ENCODE measurements at regions not wholly inside any gene's neighbourhood (a gene's known extent, or its start where the extent isn't known, plus 50 kb on each side); places are given as distances from the start of the nearest gene placed in this dataset.

DNA sequence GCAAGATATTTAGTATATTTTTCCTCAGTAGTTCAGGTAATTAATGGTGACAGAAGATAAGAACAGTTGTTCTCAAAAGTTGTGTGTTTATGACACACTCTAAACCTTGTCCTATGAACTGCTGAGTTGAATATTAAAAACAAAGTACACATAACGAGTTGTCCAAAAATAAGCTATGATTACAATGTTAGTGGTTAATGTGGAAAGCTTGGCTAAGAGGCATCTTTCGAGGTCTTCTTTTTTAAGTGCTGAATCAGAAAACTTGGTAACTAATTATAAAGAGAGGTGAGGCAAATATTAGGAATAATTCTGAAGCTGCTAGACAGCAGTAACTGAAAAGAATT lies 1088.7 kb downstream of the SUCLG1 start:
- no peaks in the 10 kb centered on the region for H3K4me1 ChIP-seq
- no peaks in the 10 kb centered on the region for H3K27me3 ChIP-seq (ENCODE audit: low read depth)
- no peak overlapping the region for H3K27ac ChIP-seq
- H3K4me3 ChIP-seq, result no peak overlapping the region
- no peaks in the 10 kb centered on the region for H3K36me3 ChIP-seq
- TF ChIP-seq, protein P1, sequence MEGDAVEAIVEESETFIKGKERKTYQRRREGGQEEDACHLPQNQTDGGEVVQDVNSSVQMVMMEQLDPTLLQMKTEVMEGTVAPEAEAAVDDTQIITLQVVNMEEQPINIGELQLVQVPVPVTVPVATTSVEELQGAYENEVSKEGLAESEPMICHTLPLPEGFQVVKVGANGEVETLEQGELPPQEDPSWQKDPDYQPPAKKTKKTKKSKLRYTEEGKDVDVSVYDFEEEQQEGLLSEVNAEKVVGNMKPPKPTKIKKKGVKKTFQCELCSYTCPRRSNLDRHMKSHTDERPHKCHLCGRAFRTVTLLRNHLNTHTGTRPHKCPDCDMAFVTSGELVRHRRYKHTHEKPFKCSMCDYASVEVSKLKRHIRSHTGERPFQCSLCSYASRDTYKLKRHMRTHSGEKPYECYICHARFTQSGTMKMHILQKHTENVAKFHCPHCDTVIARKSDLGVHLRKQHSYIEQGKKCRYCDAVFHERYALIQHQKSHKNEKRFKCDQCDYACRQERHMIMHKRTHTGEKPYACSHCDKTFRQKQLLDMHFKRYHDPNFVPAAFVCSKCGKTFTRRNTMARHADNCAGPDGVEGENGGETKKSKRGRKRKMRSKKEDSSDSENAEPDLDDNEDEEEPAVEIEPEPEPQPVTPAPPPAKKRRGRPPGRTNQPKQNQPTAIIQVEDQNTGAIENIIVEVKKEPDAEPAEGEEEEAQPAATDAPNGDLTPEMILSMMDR (IDR thresholded peaks at IDR 0.05), result no peak
- no peak for ATAC-seq
- intact Hi-C loops (cut with DNase I), result no loop called here
- no peak for DNase-seq
- no peaks in the 10 kb centered on the region for H3K9me3 ChIP-seq

DNA sequence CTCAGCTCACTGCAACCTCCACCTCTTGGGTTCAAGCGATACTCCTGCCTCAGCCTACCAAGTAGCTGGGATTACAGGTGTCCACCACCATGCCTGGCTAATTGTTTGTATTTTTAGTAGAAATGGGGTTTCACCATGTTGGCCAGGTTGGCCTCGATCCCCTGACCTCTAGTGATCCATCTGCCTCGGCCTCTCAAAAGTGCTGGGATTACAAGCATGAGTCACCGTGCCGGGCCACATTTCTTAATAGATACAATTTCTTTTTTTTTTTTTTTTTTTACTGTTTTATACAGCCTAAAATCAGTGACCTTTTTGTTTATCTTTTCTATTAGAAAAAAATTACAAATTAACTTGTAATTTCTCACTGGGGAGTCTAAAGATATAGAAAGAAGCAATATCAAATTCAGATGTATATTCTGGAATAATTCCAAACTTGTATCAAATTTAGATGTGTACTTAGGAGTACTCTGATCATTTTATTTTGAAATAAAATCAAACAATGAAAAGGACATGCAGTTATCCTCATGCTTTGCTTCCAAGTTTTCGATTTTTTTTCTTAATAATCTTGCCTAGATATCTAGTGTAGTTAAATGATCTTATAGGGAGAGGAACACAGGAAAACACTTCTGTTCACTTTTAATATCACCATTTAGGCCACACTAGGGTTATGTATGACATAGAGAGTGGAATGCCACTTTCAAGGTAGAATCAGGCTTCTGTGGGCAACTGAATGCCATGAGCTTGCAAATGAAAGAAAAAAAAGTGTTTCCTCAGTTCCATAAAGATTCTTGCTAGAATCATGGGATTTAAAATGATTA lies 1089.3 kb downstream of the SUCLG1 start:
- ATAC-seq (no peak), DNase-seq (no peak)
- Histone ChIP-seq H3K9me3 (no peaks in the 10 kb centered on the region), H3K4me1 (no peaks in the 10 kb centered on the region), H3K36me3 (no peaks in the 10 kb centered on the region), H3K27me3 (ENCODE audit: low read depth) (no peaks in the 10 kb centered on the region), H3K4me3 (no peak overlapping the region), H3K27ac (no peak overlapping the region)
- TF ChIP-seq, protein P1 (IDR thresholded peaks at IDR 0.05), result no peak
- intact Hi-C loops (cut with DNase I), result no loop called here

DNA sequence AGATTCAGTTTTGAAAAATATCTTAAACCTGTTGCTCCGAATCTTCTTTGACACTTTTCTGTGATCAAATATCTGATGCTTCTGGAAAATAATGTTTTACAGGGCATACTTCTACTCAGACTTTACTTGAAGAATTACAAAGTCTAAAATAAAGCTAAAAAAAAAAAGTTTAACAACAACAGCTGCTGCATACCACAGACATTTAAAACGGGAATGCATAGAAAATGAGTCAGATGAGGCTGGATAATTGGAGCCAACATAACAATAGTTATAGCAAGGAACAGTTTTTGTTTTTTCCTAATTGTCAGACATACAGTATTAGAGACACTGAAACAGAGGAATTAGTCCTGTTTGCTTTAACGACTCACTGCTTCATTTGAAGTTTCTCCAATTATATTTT lies 1090.2 kb downstream of the SUCLG1 start:
- DNase-seq (no peak), ATAC-seq (no peak)
- TF ChIP-seq, protein P1 (IDR thresholded peaks at IDR 0.05), result no peak
- Histone ChIP-seq H3K36me3 (no peaks in the 10 kb centered on the region), H3K27ac (no peak overlapping the region), H3K9me3 (no peaks in the 10 kb centered on the region), H3K4me1 (no peaks in the 10 kb centered on the region), H3K27me3 (ENCODE audit: low read depth) (no peaks in the 10 kb centered on the region), H3K4me3 (no peak overlapping the region)
- intact Hi-C loops (cut with DNase I), result no loop called here

DNA sequence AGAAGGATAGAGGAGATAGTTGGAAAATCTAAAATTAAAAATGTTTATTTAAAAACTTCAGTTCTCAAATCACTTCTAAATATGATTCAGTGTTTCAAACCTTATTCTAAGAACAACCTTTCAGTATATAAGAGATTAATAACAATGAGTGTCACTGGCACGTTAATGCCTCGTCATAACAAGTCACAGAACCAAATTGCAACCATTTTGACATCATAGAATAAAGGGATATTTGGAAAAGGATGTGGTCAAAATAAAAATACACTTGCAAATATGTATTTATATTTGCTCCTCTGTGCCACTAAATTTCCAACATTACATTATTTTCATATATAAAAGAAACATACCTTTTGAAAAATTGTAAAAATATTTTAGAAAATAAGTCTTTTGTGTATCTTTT lies 1090.6 kb downstream of the SUCLG1 start:
- intact Hi-C loops (cut with DNase I), result no loop called here
- Histone ChIP-seq H3K27ac (no peak overlapping the region), H3K4me3 (no peak overlapping the region), H3K9me3 (no peaks in the 10 kb centered on the region), H3K36me3 (no peaks in the 10 kb centered on the region), H3K4me1 (no peaks in the 10 kb centered on the region), H3K27me3 (ENCODE audit: low read depth) (no peaks in the 10 kb centered on the region)
- ATAC-seq, result no peak
- DNase-seq, result no peak
- TF ChIP-seq, protein P1 (IDR thresholded peaks at IDR 0.05), result no peak

DNA sequence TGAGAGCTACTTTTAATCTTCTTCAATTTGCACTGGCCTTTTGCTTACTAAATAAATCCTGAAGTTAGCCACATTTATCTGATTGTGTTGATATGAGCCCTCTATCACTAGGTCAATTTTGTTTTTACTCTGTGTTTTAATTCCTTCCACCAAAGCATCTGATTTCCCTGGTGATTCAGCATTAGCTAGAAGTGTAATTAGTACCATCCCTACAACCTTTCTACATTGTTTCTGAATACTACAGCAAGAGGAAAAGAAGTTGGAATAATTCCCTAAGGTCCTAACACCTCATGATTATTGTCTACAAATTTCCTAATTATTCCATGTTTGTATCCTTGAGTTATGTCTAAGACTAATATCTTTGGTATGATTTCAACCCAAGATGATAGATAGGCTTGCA lies 1093.6 kb downstream of the SUCLG1 start:
- Histone ChIP-seq H3K36me3 (no peaks in the 10 kb centered on the region), H3K27me3 (ENCODE audit: low read depth) (no peaks in the 10 kb centered on the region), H3K4me1 (no peaks in the 10 kb centered on the region), H3K27ac (no peak overlapping the region), H3K4me3 (no peak overlapping the region), H3K9me3 (no peaks in the 10 kb centered on the region)
- ATAC-seq (no peak), DNase-seq (no peak)
- TF ChIP-seq, protein P1 (IDR thresholded peaks at IDR 0.05), result no peak
- intact Hi-C loops (cut with DNase I), result no loop called here
